WTC11 (cell line): ENCODE measurements at regions not wholly inside any gene's neighbourhood (a gene's known extent, or its start where the extent isn't known, plus 50 kb on each side); places are given as distances from the start of the nearest gene placed in this dataset.

Experiments
- ATAC-seq: fragments of 200-7000 bp; cut with Tn5 transposase; 2 replicates; pipeline ENCODE4 v1.10.0; 2021; ENCODE audit warnings: mild to moderate bottlenecking, moderate library complexity
- CTCF ChIA-PET: fragments of 300-600 bp; sonication (Branson Sonifier 250); formaldehyde crosslinking; loops from one replicate; lab custom pipeline; 2021; ENCODE audit warnings: antibody characterized with exemption; lab: Charles Lee
- POLR2A ChIA-PET: fragments of 350-600 bp; sonication (Branson Sonifier 250); formaldehyde crosslinking; loops from one replicate; lab custom pipeline; 2021; ENCODE audit warnings: antibody characterized with exemption; lab: Charles Lee
- DNase-seq: peaks from one replicate; pipeline ENCODE4 v3.0.0; 2021; ENCODE audit warnings: low spot score
- H3K27ac Mint-ChIP-seq: 2 replicates; pipeline ENCODE4 v1.8.0; 2021; ENCODE audit warnings: mixed read lengths
- H3K27me3 Mint-ChIP-seq: 2 replicates; pipeline ENCODE4 v1.8.0; 2021; ENCODE audit warnings: low read depth, mild to moderate bottlenecking, moderate library complexity, mixed read lengths
- H3K36me3 Mint-ChIP-seq: 2 replicates; pipeline ENCODE4 v1.8.0; 2021; ENCODE audit warnings: mixed read lengths
- H3K4me1 Mint-ChIP-seq: 2 replicates; pipeline ENCODE4 v1.8.0; 2022; ENCODE audit warnings: mixed read lengths
- H3K4me3 Mint-ChIP-seq: 2 replicates; pipeline ENCODE4 v1.8.0; 2021; ENCODE audit warnings: mild to moderate bottlenecking, moderate library complexity, mixed read lengths
- H3K9me3 Mint-ChIP-seq: 2 replicates; pipeline ENCODE4 v1.8.0; 2021; ENCODE audit warnings: mixed read lengths
- AR ChIP-seq: fragments of 250-450 bp; sonication (Bioruptor Pico); IDR thresholded peaks from 2 replicates; pipeline ENCODE4 v1.9.0; 2021; ENCODE audit warnings: mild to moderate bottlenecking
- CBFB ChIP-seq: sonication (generic); formaldehyde crosslinking; IDR thresholded peaks from 2 replicates; pipeline ENCODE4 v1.8.1; 2022; ENCODE audit warnings: mild to moderate bottlenecking, low read depth, missing genetic modification reagents
- GABPB1 ChIP-seq: sonication (generic); formaldehyde crosslinking; IDR thresholded peaks from 2 replicates; pipeline ENCODE4 v1.8.1; 2023; ENCODE audit warnings: mild to moderate bottlenecking, missing genetic modification reagents
- HMGA2 ChIP-seq: fragments of 250-450 bp; sonication (Bioruptor Pico); IDR thresholded peaks from 2 replicates; pipeline ENCODE4 v1.4.0; 2021; ENCODE audit warnings: mild to moderate bottlenecking, moderate library complexity
- MXD4 ChIP-seq: fragments of 250-450 bp; sonication (Bioruptor Pico); IDR thresholded peaks from 2 replicates; pipeline ENCODE4 v1.8.0; 2021; ENCODE audit warnings: mild to moderate bottlenecking, moderate library complexity, borderline replicate concordance
- NFATC4 ChIP-seq: fragments of 250-450 bp; sonication (Bioruptor Pico); IDR thresholded peaks from 2 replicates; pipeline ENCODE4 v1.9.0; 2021; ENCODE audit warnings: mild to moderate bottlenecking
- NFE2L1 ChIP-seq: sonication (generic); formaldehyde crosslinking; IDR thresholded peaks from 2 replicates; pipeline ENCODE4 v1.8.1; 2023; ENCODE audit warnings: missing genetic modification reagents
- NR3C1 ChIP-seq: sonication (generic); formaldehyde crosslinking; conservative IDR thresholded peaks from 2 replicates; pipeline ENCODE4 v1.8.1; 2023; ENCODE audit warnings: low read depth, mild to moderate bottlenecking, missing genetic modification reagents
- PRRX2 ChIP-seq: fragments of 250-450 bp; sonication (Bioruptor Pico); IDR thresholded peaks from 2 replicates; pipeline ENCODE4 v1.8.0; 2021; ENCODE audit warnings: mild to moderate bottlenecking
- RELA ChIP-seq: sonication (generic); formaldehyde crosslinking; IDR thresholded peaks from 2 replicates; pipeline ENCODE4 v1.8.1; 2022; ENCODE audit warnings: missing genetic modification reagents, mild to moderate bottlenecking, borderline replicate concordance
- RORB ChIP-seq: fragments of 250-450 bp; sonication (Bioruptor Pico); IDR thresholded peaks from 2 replicates; pipeline ENCODE4 v1.9.0; 2021; ENCODE audit warnings: mild to moderate bottlenecking
- SMAD4 ChIP-seq: sonication (generic); formaldehyde crosslinking; IDR thresholded peaks from 2 replicates; pipeline ENCODE4 v1.8.0; 2022; ENCODE audit warnings: mild to moderate bottlenecking, missing genetic modification reagents
- TCF7 ChIP-seq: sonication (generic); formaldehyde crosslinking; IDR thresholded peaks from 2 replicates; pipeline ENCODE4 v1.8.0; 2022; ENCODE audit warnings: mild to moderate bottlenecking, low read depth, missing genetic modification reagents, moderate library complexity
- ZBTB21 ChIP-seq: sonication (generic); formaldehyde crosslinking; IDR thresholded peaks from 2 replicates; pipeline ENCODE4 v1.8.1; 2023; ENCODE audit warnings: mild to moderate bottlenecking, missing genetic modification reagents, borderline replicate concordance
- TF ChIP-seq, protein P1 (sequence below): fragments of 250-450 bp; sonication (Bioruptor Pico); IDR thresholded peaks from 2 replicates; pipeline ENCODE4 v1.9.0; 2021; ENCODE audit warnings: mild to moderate bottlenecking, borderline replicate concordance
- TF ChIP-seq, protein P2 (sequence below): sonication (generic); formaldehyde crosslinking; IDR thresholded peaks from 2 replicates; pipeline ENCODE4 v1.8.1; 2022; ENCODE audit warnings: missing genetic modification reagents, borderline replicate concordance
- TF ChIP-seq, protein P3 (sequence below): sonication (generic); formaldehyde crosslinking; IDR thresholded peaks from 2 replicates; pipeline ENCODE4 v1.8.1; 2023; ENCODE audit warnings: mild to moderate bottlenecking, missing genetic modification reagents, moderate library complexity
- TF ChIP-seq, protein P4 (sequence below): sonication (generic); formaldehyde crosslinking; IDR thresholded peaks from 2 replicates; pipeline ENCODE4 v1.8.0; 2022; ENCODE audit warnings: missing genetic modification reagents
- TF ChIP-seq, protein P5 (sequence below): fragments of 250-450 bp; sonication (Bioruptor Pico); IDR thresholded peaks from 2 replicates; pipeline ENCODE4 v1.9.0; 2021; ENCODE audit warnings: moderate library complexity, mild to moderate bottlenecking, inconsistent platforms, borderline replicate concordance

DNA sequence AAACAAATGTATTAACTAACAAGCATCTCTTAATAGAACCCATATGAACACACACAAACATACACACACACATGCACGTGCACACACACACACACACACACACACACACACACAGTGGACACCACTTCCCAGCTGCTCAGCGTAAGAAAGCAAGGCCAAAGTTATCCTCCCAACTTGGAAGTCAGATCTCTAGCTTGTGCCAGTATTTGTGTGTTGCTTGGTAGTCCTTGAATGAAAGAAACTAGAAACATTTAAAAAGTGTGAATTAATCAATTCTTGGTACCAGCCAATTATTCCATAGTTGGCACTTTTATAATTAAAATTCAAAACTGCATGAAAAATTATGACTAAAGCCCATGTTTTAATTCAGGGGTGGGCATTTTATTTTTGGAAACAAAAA is 178.1 kb downstream of the TMEM161B start:
- Mint-ChIP-seq H3K4me3 (no peak overlapping the region), H3K27ac (no peak overlapping the region), H3K4me1 (peaks cover 28% of the 10 kb centered on the region), H3K36me3 (no peaks in the 10 kb centered on the region), H3K27me3 (no peaks in the 10 kb centered on the region; the same call in 1 of the 2 replicates), H3K9me3 (no peaks in the 10 kb centered on the region)
- DNase-seq (no peak), ATAC-seq (no peak)
- POLR2A ChIA-PET = interaction anchor here (0.6 to 1.1 kb wide), 2 partner anchors 56 to 93 kb away, joined by 3 read pairs; no protein-coding TSS in a partner anchor
- TF ChIP-seq, protein P1, sequence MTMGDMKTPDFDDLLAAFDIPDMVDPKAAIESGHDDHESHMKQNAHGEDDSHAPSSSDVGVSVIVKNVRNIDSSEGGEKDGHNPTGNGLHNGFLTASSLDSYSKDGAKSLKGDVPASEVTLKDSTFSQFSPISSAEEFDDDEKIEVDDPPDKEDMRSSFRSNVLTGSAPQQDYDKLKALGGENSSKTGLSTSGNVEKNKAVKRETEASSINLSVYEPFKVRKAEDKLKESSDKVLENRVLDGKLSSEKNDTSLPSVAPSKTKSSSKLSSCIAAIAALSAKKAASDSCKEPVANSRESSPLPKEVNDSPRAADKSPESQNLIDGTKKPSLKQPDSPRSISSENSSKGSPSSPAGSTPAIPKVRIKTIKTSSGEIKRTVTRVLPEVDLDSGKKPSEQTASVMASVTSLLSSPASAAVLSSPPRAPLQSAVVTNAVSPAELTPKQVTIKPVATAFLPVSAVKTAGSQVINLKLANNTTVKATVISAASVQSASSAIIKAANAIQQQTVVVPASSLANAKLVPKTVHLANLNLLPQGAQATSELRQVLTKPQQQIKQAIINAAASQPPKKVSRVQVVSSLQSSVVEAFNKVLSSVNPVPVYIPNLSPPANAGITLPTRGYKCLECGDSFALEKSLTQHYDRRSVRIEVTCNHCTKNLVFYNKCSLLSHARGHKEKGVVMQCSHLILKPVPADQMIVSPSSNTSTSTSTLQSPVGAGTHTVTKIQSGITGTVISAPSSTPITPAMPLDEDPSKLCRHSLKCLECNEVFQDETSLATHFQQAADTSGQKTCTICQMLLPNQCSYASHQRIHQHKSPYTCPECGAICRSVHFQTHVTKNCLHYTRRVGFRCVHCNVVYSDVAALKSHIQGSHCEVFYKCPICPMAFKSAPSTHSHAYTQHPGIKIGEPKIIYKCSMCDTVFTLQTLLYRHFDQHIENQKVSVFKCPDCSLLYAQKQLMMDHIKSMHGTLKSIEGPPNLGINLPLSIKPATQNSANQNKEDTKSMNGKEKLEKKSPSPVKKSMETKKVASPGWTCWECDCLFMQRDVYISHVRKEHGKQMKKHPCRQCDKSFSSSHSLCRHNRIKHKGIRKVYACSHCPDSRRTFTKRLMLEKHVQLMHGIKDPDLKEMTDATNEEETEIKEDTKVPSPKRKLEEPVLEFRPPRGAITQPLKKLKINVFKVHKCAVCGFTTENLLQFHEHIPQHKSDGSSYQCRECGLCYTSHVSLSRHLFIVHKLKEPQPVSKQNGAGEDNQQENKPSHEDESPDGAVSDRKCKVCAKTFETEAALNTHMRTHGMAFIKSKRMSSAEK = no peak
- TF ChIP-seq PRRX2 = no peak
- TF ChIP-seq AR (CRISPR knock-in tag) = no peak
- TF ChIP-seq HMGA2 (CRISPR knock-in tag) = no peak
- TF ChIP-seq, protein P2, sequence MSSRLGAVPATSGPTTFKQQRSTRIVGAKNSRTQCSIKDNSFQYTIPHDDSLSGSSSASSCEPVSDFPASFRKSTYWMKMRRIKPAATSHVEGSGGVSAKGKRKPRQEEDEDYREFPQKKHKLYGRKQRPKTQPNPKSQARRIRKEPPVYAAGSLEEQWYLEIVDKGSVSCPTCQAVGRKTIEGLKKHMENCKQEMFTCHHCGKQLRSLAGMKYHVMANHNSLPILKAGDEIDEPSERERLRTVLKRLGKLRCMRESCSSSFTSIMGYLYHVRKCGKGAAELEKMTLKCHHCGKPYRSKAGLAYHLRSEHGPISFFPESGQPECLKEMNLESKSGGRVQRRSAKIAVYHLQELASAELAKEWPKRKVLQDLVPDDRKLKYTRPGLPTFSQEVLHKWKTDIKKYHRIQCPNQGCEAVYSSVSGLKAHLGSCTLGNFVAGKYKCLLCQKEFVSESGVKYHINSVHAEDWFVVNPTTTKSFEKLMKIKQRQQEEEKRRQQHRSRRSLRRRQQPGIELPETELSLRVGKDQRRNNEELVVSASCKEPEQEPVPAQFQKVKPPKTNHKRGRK (CRISPR knock-in tag) = no peak
- no peak for TF ChIP-seq NFE2L1
- TF ChIP-seq RORB (CRISPR knock-in tag) = no peak
- TF ChIP-seq, protein P3, sequence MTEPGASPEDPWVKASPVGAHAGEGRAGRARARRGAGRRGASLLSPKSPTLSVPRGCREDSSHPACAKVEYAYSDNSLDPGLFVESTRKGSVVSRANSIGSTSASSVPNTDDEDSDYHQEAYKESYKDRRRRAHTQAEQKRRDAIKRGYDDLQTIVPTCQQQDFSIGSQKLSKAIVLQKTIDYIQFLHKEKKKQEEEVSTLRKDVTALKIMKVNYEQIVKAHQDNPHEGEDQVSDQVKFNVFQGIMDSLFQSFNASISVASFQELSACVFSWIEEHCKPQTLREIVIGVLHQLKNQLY = no peak
- TF ChIP-seq NR3C1 (CRISPR knock-in tag) = no peak
- no peak for TF ChIP-seq NFATC4 (CRISPR knock-in tag)
- no peak for TF ChIP-seq GABPB1 (CRISPR knock-in tag)
- no peak for TF ChIP-seq CBFB (CRISPR knock-in tag)
- TF ChIP-seq, protein P4, sequence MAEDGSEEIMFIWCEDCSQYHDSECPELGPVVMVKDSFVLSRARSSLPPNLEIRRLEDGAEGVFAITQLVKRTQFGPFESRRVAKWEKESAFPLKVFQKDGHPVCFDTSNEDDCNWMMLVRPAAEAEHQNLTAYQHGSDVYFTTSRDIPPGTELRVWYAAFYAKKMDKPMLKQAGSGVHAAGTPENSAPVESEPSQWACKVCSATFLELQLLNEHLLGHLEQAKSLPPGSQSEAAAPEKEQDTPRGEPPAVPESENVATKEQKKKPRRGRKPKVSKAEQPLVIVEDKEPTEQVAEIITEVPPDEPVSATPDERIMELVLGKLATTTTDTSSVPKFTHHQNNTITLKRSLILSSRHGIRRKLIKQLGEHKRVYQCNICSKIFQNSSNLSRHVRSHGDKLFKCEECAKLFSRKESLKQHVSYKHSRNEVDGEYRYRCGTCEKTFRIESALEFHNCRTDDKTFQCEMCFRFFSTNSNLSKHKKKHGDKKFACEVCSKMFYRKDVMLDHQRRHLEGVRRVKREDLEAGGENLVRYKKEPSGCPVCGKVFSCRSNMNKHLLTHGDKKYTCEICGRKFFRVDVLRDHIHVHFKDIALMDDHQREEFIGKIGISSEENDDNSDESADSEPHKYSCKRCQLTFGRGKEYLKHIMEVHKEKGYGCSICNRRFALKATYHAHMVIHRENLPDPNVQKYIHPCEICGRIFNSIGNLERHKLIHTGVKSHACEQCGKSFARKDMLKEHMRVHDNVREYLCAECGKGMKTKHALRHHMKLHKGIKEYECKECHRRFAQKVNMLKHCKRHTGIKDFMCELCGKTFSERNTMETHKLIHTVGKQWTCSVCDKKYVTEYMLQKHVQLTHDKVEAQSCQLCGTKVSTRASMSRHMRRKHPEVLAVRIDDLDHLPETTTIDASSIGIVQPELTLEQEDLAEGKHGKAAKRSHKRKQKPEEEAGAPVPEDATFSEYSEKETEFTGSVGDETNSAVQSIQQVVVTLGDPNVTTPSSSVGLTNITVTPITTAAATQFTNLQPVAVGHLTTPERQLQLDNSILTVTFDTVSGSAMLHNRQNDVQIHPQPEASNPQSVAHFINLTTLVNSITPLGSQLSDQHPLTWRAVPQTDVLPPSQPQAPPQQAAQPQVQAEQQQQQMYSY (CRISPR knock-in tag) = no peak
- no peak for TF ChIP-seq MXD4 (CRISPR knock-in tag)
- TF ChIP-seq ZBTB21 (CRISPR knock-in tag) = no peak
- TF ChIP-seq TCF7 (CRISPR knock-in tag) = no peak
- no peak for TF ChIP-seq RELA (CRISPR knock-in tag)
- no peak for TF ChIP-seq SMAD4 (CRISPR knock-in tag)
- TF ChIP-seq, protein P5, sequence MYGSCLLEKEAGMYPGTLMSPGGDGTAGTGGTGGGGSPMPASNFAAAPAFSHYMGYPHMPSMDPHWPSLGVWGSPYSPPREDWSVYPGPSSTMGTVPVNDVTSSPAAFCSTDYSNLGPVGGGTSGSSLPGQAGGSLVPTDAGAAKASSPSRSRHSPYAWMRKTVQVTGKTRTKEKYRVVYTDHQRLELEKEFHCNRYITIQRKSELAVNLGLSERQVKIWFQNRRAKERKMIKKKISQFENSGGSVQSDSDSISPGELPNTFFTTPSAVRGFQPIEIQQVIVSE (CRISPR knock-in tag) = no peak
- CTCF ChIA-PET = no interaction called here
